Femur (tissue), 1 donor: ENCODE measurements at regions not wholly inside any gene's neighbourhood (a gene's known extent, or its start where the extent isn't known, plus 50 kb on each side); places are given as distances from the start of the nearest gene placed in this dataset.
"Not testable (repeated sequence)": the region's sequence is repeated elsewhere in the genome, so short reads cannot be mapped to it uniquely, and the experiment has no call there.

ENCODE experiments used
- DNase-seq: peaks from one replicate; pipeline ENCODE4 v3.0.0-alpha.2; 2017

- DNase-seq = no peak
Observed at GRCh38 chr1:60886090-60886489, 196.3 kb upstream of the NFIA start.

GRCh38 chr1:60880202-60880601, 202.2 kb upstream of the NFIA start:
- no peak for DNase-seq

- no peak for DNase-seq
Observed at GRCh38 chr1:60878323-60878722, 204.0 kb upstream of the NFIA start.

GRCh38 chr1:60877376-60877775, 205.0 kb upstream of the NFIA start:
- DNase-seq = no peak

- DNase-seq = no peak
Observed at GRCh38 chr1:60876952-60877351, 205.4 kb upstream of the NFIA start.

- DNase-seq = no peak
Observed at GRCh38 chr1:60875138-60875537, 207.2 kb upstream of the NFIA start.

GRCh38 chr1:60874718-60875117, 207.6 kb upstream of the NFIA start:
- DNase-seq = no peak

- DNase-seq = not testable (repeated sequence)
Observed at GRCh38 chr1:60873396-60873795, 209.0 kb upstream of the NFIA start.

- no peak for DNase-seq
Observed at GRCh38 chr1:60872426-60873054, 209.8 kb upstream of the NFIA start.

- DNase-seq = no peak
Observed at GRCh38 chr1:60870269-60870865, 212.0 kb upstream of the NFIA start.

GRCh38 chr1:60868901-60869663, 213.3 kb upstream of the NFIA start:
- DNase-seq = no peak

- DNase-seq = no peak
Observed at GRCh38 chr1:60867782-60868181, 214.6 kb upstream of the NFIA start.

GRCh38 chr1:60866917-60867531, 215.3 kb upstream of the NFIA start:
- no peak for DNase-seq

GRCh38 chr1:60866226-60866900, 216.0 kb upstream of the NFIA start:
- no peak for DNase-seq

- no peak for DNase-seq
Observed at GRCh38 chr1:60865166-60865565, 217.2 kb upstream of the NFIA start.

GRCh38 chr1:60864722-60865121, 217.6 kb upstream of the NFIA start:
- DNase-seq = no peak

GRCh38 chr1:60863131-60863530, 219.2 kb upstream of the NFIA start:
- no peak for DNase-seq

- DNase-seq = no peak
Observed at GRCh38 chr1:60861961-60862567, 220.3 kb upstream of the NFIA start.

GRCh38 chr1:60859111-60859510, 223.2 kb upstream of the NFIA start:
- no peak for DNase-seq

- no peak for DNase-seq
Observed at GRCh38 chr1:60857851-60858250, 224.5 kb upstream of the NFIA start.

GRCh38 chr1:60850084-60850483, 232.3 kb upstream of the NFIA start:
- DNase-seq = no peak

GRCh38 chr1:60849401-60849800, 233.0 kb upstream of the NFIA start:
- no peak for DNase-seq
